ENCODE measurements at regions not wholly inside any gene's neighbourhood (a gene's known extent, or its start where the extent isn't known, plus 50 kb on each side); places are given as distances from the start of the nearest gene placed in this dataset.

- no peaks in the 10 kb centered on the region for H3K36me3 Mint-ChIP-seq (ENCODE audit: low read depth)
- no peaks in the 10 kb centered on the region for H3K4me1 Mint-ChIP-seq (ENCODE audit: low read depth)
- H3K4me3 Mint-ChIP-seq, result no peak overlapping the region
- no peaks in the 10 kb centered on the region for H3K27me3 Mint-ChIP-seq (ENCODE audit: low read depth)
- no peak for DNase-seq (ENCODE audit: low spot score)
- H3K9me3 Mint-ChIP-seq, result no peaks in the 10 kb centered on the region
- no peak overlapping the region for H3K27ac Mint-ChIP-seq
These were observed 92.2 kb upstream of the CWC22 start for GRCh38 chr2:180099308-180099707.

DNA sequence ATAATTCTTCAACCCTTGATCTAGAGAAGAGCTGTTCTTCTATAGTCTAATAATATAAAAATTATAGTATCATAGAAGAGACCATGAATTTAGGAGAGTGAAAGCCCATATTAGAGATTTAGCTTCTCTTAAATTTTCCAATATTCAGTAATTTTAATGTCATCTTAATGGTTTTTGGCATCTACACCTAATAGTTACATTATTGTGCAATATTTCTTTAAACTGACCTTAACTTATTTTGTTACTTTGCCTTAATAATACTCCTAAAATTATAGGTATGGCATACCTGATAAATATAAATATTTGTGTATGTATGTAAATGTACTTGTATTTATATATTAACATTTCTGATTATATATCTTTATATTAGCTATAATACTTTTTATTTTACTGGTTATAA, 78.0 kb upstream of the CWC22 start:
- no peaks in the 10 kb centered on the region for H3K4me1 Mint-ChIP-seq (ENCODE audit: low read depth)
- no peak overlapping the region for H3K4me3 Mint-ChIP-seq
- H3K27ac Mint-ChIP-seq, result no peak overlapping the region
- H3K36me3 Mint-ChIP-seq (ENCODE audit: low read depth), result no peaks in the 10 kb centered on the region
- no peaks in the 10 kb centered on the region for H3K27me3 Mint-ChIP-seq (ENCODE audit: low read depth)
- H3K9me3 Mint-ChIP-seq, result no peaks in the 10 kb centered on the region
- DNase-seq (ENCODE audit: low spot score), result no peak

GRCh38 chr2:180077295-180077906, 70.3 kb upstream of the CWC22 start:
- H3K27me3 Mint-ChIP-seq (ENCODE audit: low read depth), result no peaks in the 10 kb centered on the region
- H3K4me3 Mint-ChIP-seq, result no peak overlapping the region
- no peaks in the 10 kb centered on the region for H3K36me3 Mint-ChIP-seq (ENCODE audit: low read depth)
- no peak overlapping the region for H3K27ac Mint-ChIP-seq
- no peaks in the 10 kb centered on the region for H3K4me1 Mint-ChIP-seq (ENCODE audit: low read depth)
- no peak for DNase-seq (ENCODE audit: low spot score)
- no peaks in the 10 kb centered on the region for H3K9me3 Mint-ChIP-seq

GRCh38 chr2:180075870-180076269, 68.8 kb upstream of the CWC22 start:
- Mint-ChIP-seq H3K27me3 (ENCODE audit: low read depth) (no peaks in the 10 kb centered on the region), H3K9me3 (no peaks in the 10 kb centered on the region), H3K36me3 (ENCODE audit: low read depth) (no peaks in the 10 kb centered on the region), H3K4me1 (ENCODE audit: low read depth) (no peaks in the 10 kb centered on the region), H3K4me3 (no peak overlapping the region), H3K27ac (no peak overlapping the region)
- no peak for DNase-seq (ENCODE audit: low spot score)

GRCh38 chr2:180071797-180072196, 64.7 kb upstream of the CWC22 start:
- no peaks in the 10 kb centered on the region for H3K27me3 Mint-ChIP-seq (ENCODE audit: low read depth)
- no peaks in the 10 kb centered on the region for H3K4me1 Mint-ChIP-seq (ENCODE audit: low read depth)
- H3K4me3 Mint-ChIP-seq, result no peak overlapping the region
- no peak for DNase-seq (ENCODE audit: low spot score)
- no peaks in the 10 kb centered on the region for H3K9me3 Mint-ChIP-seq
- H3K27ac Mint-ChIP-seq, result no peak overlapping the region
- H3K36me3 Mint-ChIP-seq (ENCODE audit: low read depth), result no peaks in the 10 kb centered on the region

- H3K4me1 Mint-ChIP-seq (ENCODE audit: low read depth), result no peaks in the 10 kb centered on the region
- DNase-seq (ENCODE audit: low spot score), result no peak
- no peaks in the 10 kb centered on the region for H3K27me3 Mint-ChIP-seq (ENCODE audit: low read depth)
- H3K4me3 Mint-ChIP-seq, result no peak overlapping the region
- no peaks in the 10 kb centered on the region for H3K9me3 Mint-ChIP-seq
- H3K27ac Mint-ChIP-seq, result no peak overlapping the region
- H3K36me3 Mint-ChIP-seq (ENCODE audit: low read depth), result no peaks in the 10 kb centered on the region
These were observed 56.5 kb upstream of the CWC22 start for GRCh38 chr2:180063494-180064092.

DNA sequence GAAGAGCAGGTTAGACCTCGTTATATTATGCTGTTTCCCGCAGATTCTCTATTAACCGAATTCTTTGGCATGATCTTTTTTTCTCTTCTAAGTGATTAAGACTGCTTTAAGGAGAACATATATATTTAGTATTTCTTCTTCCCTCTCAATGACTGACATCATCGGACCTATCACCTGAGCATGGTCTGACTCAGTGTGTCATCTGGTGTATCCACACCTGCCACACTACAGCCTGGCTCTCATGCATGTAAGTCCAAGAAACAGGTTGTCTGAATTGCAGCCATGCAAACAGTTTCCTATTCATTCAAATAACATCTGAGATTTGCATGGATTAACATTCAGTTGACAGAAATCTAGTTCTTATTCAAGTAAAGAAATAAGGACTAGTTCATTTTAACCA, 55.1 kb upstream of the CWC22 start:
- no peak for DNase-seq (ENCODE audit: low spot score)
- H3K9me3 Mint-ChIP-seq, result no peaks in the 10 kb centered on the region
- no peaks in the 10 kb centered on the region for H3K36me3 Mint-ChIP-seq (ENCODE audit: low read depth)
- no peaks in the 10 kb centered on the region for H3K27me3 Mint-ChIP-seq (ENCODE audit: low read depth)
- H3K4me1 Mint-ChIP-seq (ENCODE audit: low read depth), result no peaks in the 10 kb centered on the region
- H3K27ac Mint-ChIP-seq, result no peak overlapping the region
- no peak overlapping the region for H3K4me3 Mint-ChIP-seq

GRCh38 chr2:180061546-180061945, 54.4 kb upstream of the CWC22 start:
- DNase-seq (ENCODE audit: low spot score), result no peak
- no peak overlapping the region for H3K27ac Mint-ChIP-seq
- no peaks in the 10 kb centered on the region for H3K36me3 Mint-ChIP-seq (ENCODE audit: low read depth)

GRCh38 chr2:180061085-180061484, 54.0 kb upstream of the CWC22 start:
- Mint-ChIP-seq H3K4me3 (no peak overlapping the region), H3K4me1 (ENCODE audit: low read depth) (no peaks in the 10 kb centered on the region), H3K27ac (no peak overlapping the region), H3K9me3 (no peaks in the 10 kb centered on the region), H3K36me3 (ENCODE audit: low read depth) (no peaks in the 10 kb centered on the region), H3K27me3 (ENCODE audit: low read depth) (no peaks in the 10 kb centered on the region)
- no peak for DNase-seq (ENCODE audit: low spot score)

More at GRCh38 chr2:180061546-180061945, 54.4 kb upstream of the CWC22 start:
- Mint-ChIP-seq H3K4me1 (ENCODE audit: low read depth) (no peaks in the 10 kb centered on the region), H3K4me3 (no peak overlapping the region), H3K9me3 (no peaks in the 10 kb centered on the region), H3K27me3 (ENCODE audit: low read depth) (no peaks in the 10 kb centered on the region)

DNA sequence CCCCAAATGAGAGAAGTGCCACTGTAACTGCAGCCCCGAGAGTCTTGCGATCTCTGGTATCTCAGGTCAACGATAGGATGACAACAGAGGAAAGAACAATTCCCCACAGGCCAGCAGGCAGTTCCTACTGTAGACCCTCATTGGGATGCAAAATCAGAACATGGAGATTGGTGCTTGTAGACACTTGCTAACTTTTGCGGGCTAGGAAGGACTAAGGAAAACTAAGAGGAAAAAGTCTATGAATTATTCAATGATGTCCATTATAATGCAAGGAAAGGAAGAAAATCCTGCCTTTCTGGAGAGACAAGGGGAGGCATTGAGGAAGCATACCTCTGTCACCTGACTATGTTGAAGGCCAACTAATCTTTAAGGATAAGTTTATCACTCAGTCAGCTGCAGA, 51.9 kb upstream of the CWC22 start:
- Mint-ChIP-seq H3K27me3 (ENCODE audit: low read depth) (no peaks in the 10 kb centered on the region), H3K27ac (no peak overlapping the region), H3K36me3 (ENCODE audit: low read depth) (no peaks in the 10 kb centered on the region), H3K4me1 (ENCODE audit: low read depth) (no peaks in the 10 kb centered on the region), H3K4me3 (no peak overlapping the region), H3K9me3 (no peaks in the 10 kb centered on the region)
- no peak for DNase-seq (ENCODE audit: low spot score)

- Mint-ChIP-seq H3K4me1 (ENCODE audit: low read depth) (no peaks in the 10 kb centered on the region), H3K9me3 (no peaks in the 10 kb centered on the region), H3K36me3 (ENCODE audit: low read depth) (no peaks in the 10 kb centered on the region), H3K27ac (no peak overlapping the region), H3K27me3 (ENCODE audit: low read depth) (no peaks in the 10 kb centered on the region), H3K4me3 (no peak overlapping the region)
- no peak for DNase-seq (ENCODE audit: low spot score)
These were observed 50.8 kb upstream of the CWC22 start for GRCh38 chr2:180057706-180058412.
